Mesodermal cell (in vitro differentiated cells): ENCODE measurements at regions not wholly inside any gene's neighbourhood (a gene's known extent, or its start where the extent isn't known, plus 50 kb on each side); places are given as distances from the start of the nearest gene placed in this dataset.
A peak's percentile ranks its signal among the peaks of the same experiment; 100 is the strongest.

ENCODE experiments used
- H3K27ac ChIP-seq: 2 replicates; pipeline ENCODE4 v1.7.0; 2013; ENCODE audit warnings: mild to moderate bottlenecking, low read depth, low read length, moderate library complexity; ENCODE audit not compliant: severe bottlenecking
- H3K36me3 ChIP-seq: 2 replicates; pipeline ENCODE4 v1.7.1; 2013; ENCODE audit warnings: mild to moderate bottlenecking, low read length, moderate library complexity; ENCODE audit not compliant: control insufficient read depth, insufficient read depth
- H3K4me1 ChIP-seq: one replicate; pipeline ENCODE4 v1.7.1; 2013; ENCODE audit warnings: mild to moderate bottlenecking, low read length; ENCODE audit not compliant: insufficient read depth, control insufficient read depth, poor library complexity, severe bottlenecking
- H3K4me3 ChIP-seq: 2 replicates; pipeline ENCODE4 v1.7.0; 2013; ENCODE audit warnings: low read length, control low read depth, mild to moderate bottlenecking; ENCODE audit not compliant: insufficient read depth, poor library complexity, severe bottlenecking; ENCODE audit errors: extremely low read depth
- H3K9me3 ChIP-seq: 2 replicates; pipeline ENCODE4 v1.7.1; 2013; ENCODE audit warnings: mild to moderate bottlenecking, low read length, moderate library complexity; ENCODE audit not compliant: control insufficient read depth
- WGBS, 2 experiments: methylation state at CpG; one replicate each; pipeline ENCODE4 v1.1.5; 2013; ENCODE audit warnings: missing lambda C conversion rate in 2 of 2; ENCODE audit not compliant: insufficient coverage in 2 of 2; 5-methylcytosine and 5-hydroxymethylcytosine counted together

- Histone ChIP-seq H3K9me3 (no peaks in the 10 kb centered on the region), H3K4me3 (no peak overlapping the region), H3K4me1 (peaks cover 28% of the 10 kb centered on the region), H3K27ac (peak overlapping the region; percentile 80), H3K36me3 (peaks cover 17% of the 10 kb centered on the region)
- WGBS, 2 experiments: 88 to 100% methylated on average over 1 to 3 of the region's 5 CpGs
These were observed 91.0 kb downstream of the SIPA1L2 start for GRCh38 chr1:232538943-232539302.

- Histone ChIP-seq H3K4me1 (peaks cover 28% of the 10 kb centered on the region), H3K27ac (peak overlapping the region; percentile 80), H3K4me3 (no peak overlapping the region), H3K36me3 (peaks cover 20% of the 10 kb centered on the region), H3K9me3 (no peaks in the 10 kb centered on the region)
- 20 to 83% methylated on average over 1 to 2 of the region's 3 CpGs for WGBS, 2 experiments
These were observed 91.5 kb downstream of the SIPA1L2 start for GRCh38 chr1:232538224-232538942.

GRCh38 chr1:232534552-232535517, 95.1 kb downstream of the SIPA1L2 start:
- no peak overlapping the region for H3K4me3 ChIP-seq
- H3K9me3 ChIP-seq: no peaks in the 10 kb centered on the region
- no peak overlapping the region for H3K27ac ChIP-seq
- H3K4me1 ChIP-seq: peaks cover 17% of the 10 kb centered on the region
- peaks cover 42% of the 10 kb centered on the region for H3K36me3 ChIP-seq
- 88 to 100% methylated on average over 1 to 3 of the region's 10 CpGs for WGBS, 2 experiments

GRCh38 chr1:232533328-232533727, 96.6 kb downstream of the SIPA1L2 start:
- H3K9me3 ChIP-seq: no peaks in the 10 kb centered on the region
- H3K4me1 ChIP-seq: peaks cover 4% of the 10 kb centered on the region
- 92 to 100% methylated on average over 1 of the region's 1 CpG for WGBS, 2 experiments
- H3K27ac ChIP-seq: no peak overlapping the region
- peaks cover 46% of the 10 kb centered on the region for H3K36me3 ChIP-seq
- no peak overlapping the region for H3K4me3 ChIP-seq

- Histone ChIP-seq H3K9me3 (no peaks in the 10 kb centered on the region), H3K4me1 (peaks cover 1% of the 10 kb centered on the region), H3K36me3 (peaks cover 46% of the 10 kb centered on the region), H3K4me3 (no peak overlapping the region), H3K27ac (no peak overlapping the region)
- WGBS, 2 experiments: 90% methylated on average over 2 of the region's 2 CpGs; no CpG with 5 or more reads in 1 of the 2 experiments
These were observed 97.0 kb downstream of the SIPA1L2 start for GRCh38 chr1:232532901-232533300.

GRCh38 chr1:232531291-232531690, 98.6 kb downstream of the SIPA1L2 start:
- H3K4me1 ChIP-seq: no peaks in the 10 kb centered on the region
- H3K4me3 ChIP-seq: no peak overlapping the region
- no peak overlapping the region for H3K27ac ChIP-seq
- 100% methylated on average over 2 of the region's 3 CpGs; no CpG with 5 or more reads in 1 of the 2 experiments for WGBS, 2 experiments
- peaks cover 43% of the 10 kb centered on the region for H3K36me3 ChIP-seq
- H3K9me3 ChIP-seq: no peaks in the 10 kb centered on the region

DNA sequence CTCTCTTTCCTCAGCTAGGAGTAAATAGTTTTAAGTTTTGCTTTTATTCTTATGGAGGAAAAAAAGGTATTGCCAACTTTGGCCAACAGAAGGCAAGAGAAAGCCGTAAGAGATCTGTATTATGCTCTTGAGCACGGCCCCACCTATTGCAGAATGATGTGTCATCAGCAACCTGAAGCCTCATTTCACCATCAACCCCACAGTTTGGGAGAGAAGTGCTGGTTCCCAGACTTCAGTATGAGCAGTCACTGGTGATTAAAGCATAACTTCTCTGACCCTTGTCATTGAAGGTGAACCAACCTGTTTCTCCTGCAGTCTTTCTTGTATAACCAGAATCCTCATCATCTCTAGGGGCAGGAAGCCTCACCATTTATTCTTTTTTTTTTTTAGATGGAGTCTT, 100.2 kb downstream of the SIPA1L2 start:
- H3K4me3 ChIP-seq: no peak overlapping the region
- H3K36me3 ChIP-seq: peaks cover 39% of the 10 kb centered on the region
- H3K4me1 ChIP-seq: no peaks in the 10 kb centered on the region
- WGBS, 2 experiments: 100% methylated on average over 1 of the region's 2 CpGs; no CpG with 5 or more reads in 1 of the 2 experiments
- H3K27ac ChIP-seq: no peak overlapping the region
- H3K9me3 ChIP-seq: no peaks in the 10 kb centered on the region

DNA sequence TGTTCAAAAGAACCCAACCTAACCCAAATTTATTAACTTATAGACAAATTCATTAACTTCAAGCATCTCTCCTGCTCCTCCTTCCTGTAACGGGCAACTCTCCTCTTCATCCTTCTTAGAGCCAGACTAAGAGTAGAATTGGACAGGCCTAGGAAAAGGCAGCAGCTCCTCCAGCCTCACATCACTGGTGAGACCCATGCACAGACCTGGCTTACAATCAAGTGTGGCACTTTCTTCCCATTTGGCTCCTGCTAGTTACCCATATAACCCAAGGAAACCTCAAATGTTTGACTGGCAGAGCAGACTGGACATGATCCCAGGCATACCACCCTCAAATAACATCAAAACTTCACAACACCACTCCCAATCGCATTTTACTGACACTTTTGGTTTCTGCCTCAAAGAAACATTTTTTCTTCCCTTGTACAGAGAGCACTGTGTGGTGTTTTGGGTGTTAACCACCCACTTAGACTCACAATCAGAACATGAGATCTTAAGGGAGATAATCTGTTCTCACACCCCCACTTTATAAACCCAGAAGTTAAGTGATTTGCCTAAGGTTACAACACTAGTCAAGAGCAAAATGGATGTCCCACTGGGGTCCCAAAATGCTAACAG, 101.4 kb downstream of the SIPA1L2 start:
- no peaks in the 10 kb centered on the region for H3K9me3 ChIP-seq
- no peak overlapping the region for H3K27ac ChIP-seq
- H3K4me3 ChIP-seq: no peak overlapping the region
- peaks cover 35% of the 10 kb centered on the region for H3K36me3 ChIP-seq
- WGBS, 2 experiments: 89 to 100% methylated on average over 1 to 2 of the region's 2 CpGs
- no peaks in the 10 kb centered on the region for H3K4me1 ChIP-seq

DNA sequence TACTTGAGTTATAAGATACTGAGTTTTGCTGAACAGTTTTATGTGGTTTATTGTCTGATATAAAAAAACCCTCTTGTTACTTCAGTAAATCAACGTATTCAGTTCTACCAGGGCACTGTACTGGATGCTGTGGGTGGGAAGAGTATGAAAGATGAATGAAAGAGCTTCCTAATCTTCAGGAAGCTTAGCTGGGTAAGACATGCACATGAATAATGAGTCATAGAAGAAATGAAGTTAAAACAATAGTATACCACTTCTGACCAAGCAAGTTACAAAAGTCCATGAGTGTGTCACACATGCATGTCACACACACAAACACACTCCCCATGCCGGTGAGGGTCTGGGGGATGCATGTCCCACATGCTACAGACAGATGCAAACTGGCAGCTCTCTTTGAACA, 105.9 kb downstream of the SIPA1L2 start:
- no peaks in the 10 kb centered on the region for H3K9me3 ChIP-seq
- no peak overlapping the region for H3K27ac ChIP-seq
- no peak overlapping the region for H3K4me3 ChIP-seq
- no CpG with 5 or more reads among the region's 2 CpGs for WGBS, 2 experiments
- H3K36me3 ChIP-seq: peaks cover 3% of the 10 kb centered on the region
- peaks cover 6% of the 10 kb centered on the region for H3K4me1 ChIP-seq

DNA sequence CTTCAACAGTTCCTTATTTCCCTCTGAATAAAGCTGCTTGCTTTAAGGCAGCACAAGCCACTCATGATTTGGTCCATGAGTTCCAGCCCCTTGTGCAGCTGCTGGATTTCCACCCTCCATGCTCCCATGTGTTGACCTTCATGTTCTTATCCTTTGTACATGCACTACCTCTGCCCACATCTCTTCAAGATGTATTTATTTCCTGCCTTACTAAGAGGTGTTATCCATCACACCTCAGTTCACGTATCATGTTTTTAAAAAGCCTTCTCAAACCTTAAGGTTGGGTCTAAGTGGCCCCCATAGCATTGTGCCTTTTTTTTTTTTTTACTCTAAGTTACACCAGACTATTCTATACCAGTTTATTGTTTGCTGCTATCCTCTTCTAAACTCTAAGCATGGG, 107.7 kb downstream of the SIPA1L2 start:
- Histone ChIP-seq H3K9me3 (no peaks in the 10 kb centered on the region), H3K27ac (no peak overlapping the region), H3K36me3 (no peaks in the 10 kb centered on the region), H3K4me3 (no peak overlapping the region), H3K4me1 (peaks cover 11% of the 10 kb centered on the region)
- 91 to 92% methylated on average over 1 of the region's 1 CpG for WGBS, 2 experiments
